HCT116 (cell line): ENCODE measurements at regions not wholly inside any gene's neighbourhood (a gene's known extent, or its start where the extent isn't known, plus 50 kb on each side); places are given as distances from the start of the nearest gene placed in this dataset.

Experiments used
- ATAC-seq: fragments of 200-7000 bp; cut with Tn5 transposase; 2 replicates; pipeline ENCODE4 v1.9.1; 2020; ENCODE audit warnings: mild to moderate bottlenecking, moderate library complexity
- BruUV-seq: library from RNA; stranded (reverse); fragments of 400-500 nt; replicated peaks from 2 replicates; lab custom pipeline; 2021; lab: Mats Ljungman, UMichigan
- CTCF ChIA-PET: fragments of 300-600 bp; sonication (Branson Sonifier 250); formaldehyde crosslinking; loops from one replicate; lab custom pipeline; 2021; ENCODE audit warnings: antibody characterized with exemption; lab: Charles Lee
- POLR2A ChIA-PET: fragments of 300-600, 350-600 bp; sonication (Branson Sonifier 250); formaldehyde crosslinking; loops from one replicate; lab custom pipeline; 2021; ENCODE audit warnings: antibody characterized with exemption; lab: Charles Lee
- RAD21 ChIA-PET, 2 experiments: fragments of 300-600 bp; sonication (Branson Sonifier 250); formaldehyde crosslinking; loops; one replicate each; lab custom pipeline; 2023; ENCODE audit warnings: low total read pairs in 2 of 2; ENCODE audit not compliant: uncharacterized antibody in 2 of 2, unreplicated experiment in 2 of 2, low non-redundant PET in 1 of 2; lab: Charles Lee
- DNase-seq: peaks from one replicate; pipeline ENCODE4 v3.0.0-alpha.2; 2010; ENCODE audit warnings: low read depth, low spot score
- H2AFZ ChIP-seq: fragments of 200-600 bp; shearing (Covaris generic), sonication (generic); 2 replicates; pipeline ENCODE4 v1.6.1; 2017; ENCODE audit warnings: low read depth, mixed run types, mixed read lengths, antibody characterized with exemption, low read length; ENCODE audit not compliant: poor library complexity, severe bottlenecking
- H3K27ac ChIP-seq: 2 replicates; pipeline ENCODE4 v1.5.1; 2012; ENCODE audit warnings: low read depth, low read length
- H3K27me3 ChIP-seq: fragments of 200-600 bp; sonication (generic); 2 replicates; pipeline ENCODE4 v1.6.1; 2016; ENCODE audit warnings: mixed run types, low read length, mixed read lengths; ENCODE audit not compliant: insufficient read depth
- H3K36me3 ChIP-seq, 2 experiments: fragments of 200-500 bp in 1 of 2; fragments of 200-600 bp in 1 of 2; sonication (Bioruptor generic) in 1 of 2; sonication (generic) in 1 of 2; 2 replicates each; pipeline versions ENCODE4 v1.5.1 to v1.6.1; 2014 to 2016; ENCODE audit warnings: low read length in 2 of 2, inconsistent platforms in 1 of 2, mixed read lengths in 1 of 2, mixed run types in 1 of 2; ENCODE audit not compliant: insufficient read depth in 2 of 2, control insufficient read depth in 1 of 2
- H3K4me1 ChIP-seq, 2 experiments: fragments of 200-600 bp in 1 of 2; sonication (generic) in 1 of 2; 2 replicates each; pipeline versions ENCODE4 v1.5.1 to v1.6.1; 2012 to 2017; ENCODE audit warnings: low read length in 2 of 2, inconsistent platforms in 1 of 2, mild to moderate bottlenecking in 1 of 2, mixed read lengths in 1 of 2, mixed run types in 1 of 2, moderate library complexity in 1 of 2; ENCODE audit not compliant: insufficient read depth in 2 of 2, control insufficient read depth in 1 of 2
- H3K4me2 ChIP-seq: fragments of 200-600 bp; sonication (generic); 2 replicates; pipeline ENCODE4 v1.6.1; 2017; ENCODE audit warnings: mixed run types, low read length, mixed read lengths
- H3K4me3 ChIP-seq, 2 experiments: fragments of 200-600 bp in 1 of 2; sonication (generic) in 1 of 2; replicated peaks in 1 of 2; 2 replicates each; pipeline ENCODE4 v1.5.1; 2011 to 2016; ENCODE audit warnings: low read length in 2 of 2, control low read depth in 1 of 2, low read depth in 1 of 2, mild to moderate bottlenecking in 1 of 2, mixed read lengths in 1 of 2, mixed run types in 1 of 2
- H3K79me2 ChIP-seq: fragments of 200-600 bp; sonication (generic); 2 replicates; pipeline ENCODE4 v1.6.1; 2017; ENCODE audit warnings: mild to moderate bottlenecking, mixed run types, low read length, moderate library complexity, mixed read lengths; ENCODE audit not compliant: insufficient read depth
- H3K9ac ChIP-seq: fragments of 200-600 bp; sonication (generic); 2 replicates; pipeline ENCODE4 v1.6.1; 2016; ENCODE audit warnings: low read length, mixed read lengths
- H3K9me2 ChIP-seq: fragments of 200-600 bp; sonication (generic), shearing (Covaris generic); 2 replicates; pipeline ENCODE4 v1.6.1; 2017; ENCODE audit warnings: mixed run types, mild to moderate bottlenecking, moderate library complexity; ENCODE audit not compliant: insufficient read depth
- H3K9me3 ChIP-seq, 2 experiments: fragments of 200-500 bp in 1 of 2; fragments of 200-600 bp in 1 of 2; sonication (Bioruptor generic) in 1 of 2; sonication (generic) in 1 of 2; 2 replicates each; pipeline ENCODE4 v1.6.1; 2014 to 2017; ENCODE audit warnings: low read length in 2 of 2, mixed read lengths in 2 of 2, inconsistent platforms in 1 of 2, low read depth in 1 of 2, mild to moderate bottlenecking in 1 of 2, mixed run types in 1 of 2, moderate library complexity in 1 of 2; ENCODE audit not compliant: control insufficient read depth in 1 of 2, insufficient read depth in 1 of 2
- H4K20me1 ChIP-seq: fragments of 200-600 bp; sonication (generic), shearing (Covaris generic); 2 replicates; pipeline ENCODE4 v1.6.1; 2017; ENCODE audit warnings: mixed run types, mild to moderate bottlenecking, moderate library complexity; ENCODE audit not compliant: insufficient read depth
- CEBPB ChIP-seq: IDR thresholded peaks from 2 replicates; pipeline ENCODE4 v1.6.1; 2012; ENCODE audit warnings: low read depth
- EGR1 ChIP-seq: IDR thresholded peaks from 2 replicates; pipeline ENCODE4 v1.6.1; 2012; ENCODE audit warnings: low read depth
- EZH2phosphoT487 ChIP-seq: fragments of 200-600 bp; IDR thresholded peaks from 2 replicates; pipeline ENCODE4 v1.6.1; 2018; ENCODE audit warnings: antibody characterized with exemption, borderline replicate concordance
- FOSL1 ChIP-seq: IDR thresholded peaks from 2 replicates; pipeline ENCODE4 v1.6.1; 2012; ENCODE audit warnings: low read depth
- JUND ChIP-seq: IDR thresholded peaks from 2 replicates; pipeline ENCODE4 v1.6.1; 2012
- POLR2A ChIP-seq: IDR thresholded peaks from 2 replicates; pipeline ENCODE4 v1.7.0; 2011; ENCODE audit warnings: borderline replicate concordance; ENCODE audit not compliant: insufficient read depth, insufficient read length; ENCODE audit errors: extremely low read depth
- POLR2AphosphoS5 ChIP-seq: IDR thresholded peaks from 2 replicates; pipeline ENCODE4 v1.6.1; 2011; ENCODE audit warnings: mild to moderate bottlenecking, low read depth, low read length, moderate library complexity
- RAD21 ChIP-seq: IDR thresholded peaks from 2 replicates; pipeline ENCODE4 v1.6.1; 2012; ENCODE audit warnings: low read depth, mild to moderate bottlenecking
- SRF ChIP-seq: IDR thresholded peaks from 2 replicates; pipeline ENCODE4 v1.6.1; 2012; ENCODE audit warnings: low read depth
- YY1 ChIP-seq: IDR thresholded peaks from 2 replicates; pipeline ENCODE4 v1.6.1; 2011; ENCODE audit warnings: low read length, low read depth, moderate library complexity, mild to moderate bottlenecking; ENCODE audit not compliant: insufficient replicate concordance; ENCODE audit errors: extremely low read depth
- ZFX ChIP-seq: fragments of 450-650 bp; IDR thresholded peaks from 2 replicates; pipeline ENCODE4 v1.6.1; 2017
- ZNF274 ChIP-seq: fragments of 200-500 bp; sonication (Bioruptor generic); IDR thresholded peaks from 2 replicates; pipeline ENCODE4 v1.6.1; 2014; ENCODE audit warnings: mild to moderate bottlenecking, low read depth, low read length, inconsistent platforms
- intact Hi-C: fragments of 100-400 bp; cut with micrococcal nuclease; formaldehyde crosslinking; loops from 2 replicates; pipeline ENCODE4 v1.10.0; 2022
- TF ChIP-seq, protein P1 (sequence below), 3 experiments: fragments of 200-600 bp in 1 of 3; sonication (generic) in 1 of 3; IDR thresholded peaks in 2 of 3; conservative IDR thresholded peaks in 1 of 3; 2 replicates each; pipeline ENCODE4 v1.5.1; 2012 to 2017; ENCODE audit warnings: low read depth in 2 of 3, low read length in 2 of 3, antibody characterized with exemption in 1 of 3, borderline replicate concordance in 1 of 3, control low read depth in 1 of 3, mild to moderate bottlenecking in 1 of 3, mixed read lengths in 1 of 3, mixed run types in 1 of 3, moderate library complexity in 1 of 3; ENCODE audit not compliant: insufficient read depth in 1 of 3
- TF ChIP-seq, protein P2 (sequence below): IDR thresholded peaks from 2 replicates; pipeline ENCODE4 v1.6.1; 2011; ENCODE audit warnings: mild to moderate bottlenecking, low read length, moderate library complexity; ENCODE audit not compliant: insufficient replicate concordance; ENCODE audit errors: extremely low read depth
- TF ChIP-seq, protein P3 (sequence below): IDR thresholded peaks from 2 replicates; pipeline ENCODE4 v1.6.1; 2012

DNA sequence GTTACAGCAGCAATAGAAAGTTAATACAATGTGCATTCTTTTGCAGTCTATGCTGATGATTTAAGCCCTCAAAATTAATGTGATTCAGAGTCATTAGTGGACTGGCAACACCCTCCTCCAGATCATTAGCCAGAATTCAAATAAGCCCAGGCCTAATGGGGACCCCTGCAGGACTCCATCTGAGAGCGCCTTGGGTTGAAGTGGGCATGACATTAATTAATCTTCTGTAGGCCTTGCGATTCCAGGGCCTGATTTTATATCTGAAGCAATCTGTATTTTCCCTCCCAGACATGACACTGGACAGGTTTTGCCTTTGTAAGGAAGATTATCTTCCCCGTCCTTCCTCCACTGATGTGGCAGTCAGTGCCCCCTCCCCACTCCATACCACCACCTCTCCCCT lies 442.9 kb downstream of the FOXO1 start:
- ChIA-PET CTCF (no interaction called here), RAD21 (no interaction called here), POLR2A (no interaction called here)
- no peak overlapping the region for H3K4me3 ChIP-seq
- no peak overlapping the region for H2AFZ ChIP-seq
- no peaks in the 10 kb centered on the region for H4K20me1 ChIP-seq
- H3K27ac ChIP-seq, result no peak overlapping the region
- no peaks in the 10 kb centered on the region for H3K4me1 ChIP-seq
- H3K9me3 ChIP-seq, result no peaks in the 10 kb centered on the region
- H3K9ac ChIP-seq, result no peak overlapping the region
- no peak overlapping the region for H3K4me2 ChIP-seq
- intact Hi-C loops, result no loop called here
- no peaks in the 10 kb centered on the region; the same call in 1 of the 2 replicates for H3K27me3 ChIP-seq
- ATAC-seq, result no peak
- no peaks in the 10 kb centered on the region for H3K36me3 ChIP-seq
- no TSS peak for BruUV-seq
- no peaks in the 10 kb centered on the region for H3K9me2 ChIP-seq
- no peak for DNase-seq
- no peaks in the 10 kb centered on the region for H3K79me2 ChIP-seq
- TF ChIP-seq POLR2AphosphoS5, result no peak
- no peak for TF ChIP-seq ZNF274
- TF ChIP-seq CEBPB, result no peak
- no peak for TF ChIP-seq SRF
- TF ChIP-seq FOSL1, result no peak
- no peak for TF ChIP-seq RAD21

DNA sequence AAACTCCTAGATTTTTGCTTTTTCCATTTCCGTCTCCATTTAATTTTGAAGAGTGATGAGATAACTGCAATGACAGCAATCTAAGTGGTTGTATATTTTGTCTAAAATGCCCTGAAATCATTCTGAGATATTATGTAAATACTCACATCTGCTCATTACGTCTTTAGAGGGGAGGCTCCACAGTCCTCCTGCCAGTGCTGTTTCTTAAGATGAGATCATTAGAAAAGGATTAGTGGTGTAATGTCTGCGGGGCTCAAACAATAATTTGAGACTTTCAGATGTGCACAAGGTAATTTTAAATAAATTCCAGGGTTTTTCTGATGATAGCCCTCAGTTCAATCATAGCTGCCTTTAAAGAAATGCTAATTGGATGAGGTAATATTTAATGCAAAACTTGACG lies 437.9 kb downstream of the FOXO1 start:
- no peak overlapping the region for H3K4me3 ChIP-seq
- BruUV-seq, result no TSS peak
- no peak for ATAC-seq
- TF ChIP-seq FOSL1, result no peak
- TF ChIP-seq EZH2phosphoT487, result no peak
- TF ChIP-seq ZNF274, result no peak
- TF ChIP-seq, protein P1, sequence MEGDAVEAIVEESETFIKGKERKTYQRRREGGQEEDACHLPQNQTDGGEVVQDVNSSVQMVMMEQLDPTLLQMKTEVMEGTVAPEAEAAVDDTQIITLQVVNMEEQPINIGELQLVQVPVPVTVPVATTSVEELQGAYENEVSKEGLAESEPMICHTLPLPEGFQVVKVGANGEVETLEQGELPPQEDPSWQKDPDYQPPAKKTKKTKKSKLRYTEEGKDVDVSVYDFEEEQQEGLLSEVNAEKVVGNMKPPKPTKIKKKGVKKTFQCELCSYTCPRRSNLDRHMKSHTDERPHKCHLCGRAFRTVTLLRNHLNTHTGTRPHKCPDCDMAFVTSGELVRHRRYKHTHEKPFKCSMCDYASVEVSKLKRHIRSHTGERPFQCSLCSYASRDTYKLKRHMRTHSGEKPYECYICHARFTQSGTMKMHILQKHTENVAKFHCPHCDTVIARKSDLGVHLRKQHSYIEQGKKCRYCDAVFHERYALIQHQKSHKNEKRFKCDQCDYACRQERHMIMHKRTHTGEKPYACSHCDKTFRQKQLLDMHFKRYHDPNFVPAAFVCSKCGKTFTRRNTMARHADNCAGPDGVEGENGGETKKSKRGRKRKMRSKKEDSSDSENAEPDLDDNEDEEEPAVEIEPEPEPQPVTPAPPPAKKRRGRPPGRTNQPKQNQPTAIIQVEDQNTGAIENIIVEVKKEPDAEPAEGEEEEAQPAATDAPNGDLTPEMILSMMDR (IDR thresholded peaks at IDR 0.05 in 2 of 3, conservative IDR thresholded peaks at IDR 0.05 in 1 of 3; ENCODE audit: borderline replicate concordance in 1 of 3, insufficient read depth in 1 of 3, low read depth in 2 of 3, low read length in 2 of 3), result no peak
- TF ChIP-seq, protein P2, sequence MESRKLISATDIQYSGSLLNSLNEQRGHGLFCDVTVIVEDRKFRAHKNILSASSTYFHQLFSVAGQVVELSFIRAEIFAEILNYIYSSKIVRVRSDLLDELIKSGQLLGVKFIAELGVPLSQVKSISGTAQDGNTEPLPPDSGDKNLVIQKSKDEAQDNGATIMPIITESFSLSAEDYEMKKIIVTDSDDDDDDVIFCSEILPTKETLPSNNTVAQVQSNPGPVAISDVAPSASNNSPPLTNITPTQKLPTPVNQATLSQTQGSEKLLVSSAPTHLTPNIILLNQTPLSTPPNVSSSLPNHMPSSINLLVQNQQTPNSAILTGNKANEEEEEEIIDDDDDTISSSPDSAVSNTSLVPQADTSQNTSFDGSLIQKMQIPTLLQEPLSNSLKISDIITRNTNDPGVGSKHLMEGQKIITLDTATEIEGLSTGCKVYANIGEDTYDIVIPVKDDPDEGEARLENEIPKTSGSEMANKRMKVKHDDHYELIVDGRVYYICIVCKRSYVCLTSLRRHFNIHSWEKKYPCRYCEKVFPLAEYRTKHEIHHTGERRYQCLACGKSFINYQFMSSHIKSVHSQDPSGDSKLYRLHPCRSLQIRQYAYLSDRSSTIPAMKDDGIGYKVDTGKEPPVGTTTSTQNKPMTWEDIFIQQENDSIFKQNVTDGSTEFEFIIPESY, result no peak
- TF ChIP-seq, protein P3, sequence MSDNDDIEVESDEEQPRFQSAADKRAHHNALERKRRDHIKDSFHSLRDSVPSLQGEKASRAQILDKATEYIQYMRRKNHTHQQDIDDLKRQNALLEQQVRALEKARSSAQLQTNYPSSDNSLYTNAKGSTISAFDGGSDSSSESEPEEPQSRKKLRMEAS, result no peak
- TF ChIP-seq JUND, result no peak
- TF ChIP-seq CEBPB, result no peak
- TF ChIP-seq EGR1, result no peak
- no peak for TF ChIP-seq ZFX
- TF ChIP-seq SRF, result no peak
- no peak for TF ChIP-seq RAD21
- TF ChIP-seq POLR2A, result no peak
- no peak for TF ChIP-seq YY1
- TF ChIP-seq, all 23 proteins: peak for 0
- RAD21 ChIA-PET, result no interaction called here
- Histone ChIP-seq H3K79me2 (no peaks in the 10 kb centered on the region), H3K4me2 (no peak overlapping the region), H3K27me3 (no peaks in the 10 kb centered on the region; the same call in 1 of the 2 replicates), H3K4me1 (no peaks in the 10 kb centered on the region), H3K9ac (no peak overlapping the region), H3K27ac (no peak overlapping the region), H3K9me3 (no peaks in the 10 kb centered on the region), H3K36me3 (no peaks in the 10 kb centered on the region), H4K20me1 (no peaks in the 10 kb centered on the region), H2AFZ (no peak overlapping the region), H3K9me2 (no peaks in the 10 kb centered on the region)
- CTCF ChIA-PET, result no interaction called here
- POLR2A ChIA-PET, result no interaction called here
- no peak for DNase-seq
- intact Hi-C loops, result no loop called here
